ENCODE measurements at regions not wholly inside any gene's neighbourhood (a gene's known extent, or its start where the extent isn't known, plus 50 kb on each side); places are given as distances from the start of the nearest gene placed in this dataset.

DNA sequence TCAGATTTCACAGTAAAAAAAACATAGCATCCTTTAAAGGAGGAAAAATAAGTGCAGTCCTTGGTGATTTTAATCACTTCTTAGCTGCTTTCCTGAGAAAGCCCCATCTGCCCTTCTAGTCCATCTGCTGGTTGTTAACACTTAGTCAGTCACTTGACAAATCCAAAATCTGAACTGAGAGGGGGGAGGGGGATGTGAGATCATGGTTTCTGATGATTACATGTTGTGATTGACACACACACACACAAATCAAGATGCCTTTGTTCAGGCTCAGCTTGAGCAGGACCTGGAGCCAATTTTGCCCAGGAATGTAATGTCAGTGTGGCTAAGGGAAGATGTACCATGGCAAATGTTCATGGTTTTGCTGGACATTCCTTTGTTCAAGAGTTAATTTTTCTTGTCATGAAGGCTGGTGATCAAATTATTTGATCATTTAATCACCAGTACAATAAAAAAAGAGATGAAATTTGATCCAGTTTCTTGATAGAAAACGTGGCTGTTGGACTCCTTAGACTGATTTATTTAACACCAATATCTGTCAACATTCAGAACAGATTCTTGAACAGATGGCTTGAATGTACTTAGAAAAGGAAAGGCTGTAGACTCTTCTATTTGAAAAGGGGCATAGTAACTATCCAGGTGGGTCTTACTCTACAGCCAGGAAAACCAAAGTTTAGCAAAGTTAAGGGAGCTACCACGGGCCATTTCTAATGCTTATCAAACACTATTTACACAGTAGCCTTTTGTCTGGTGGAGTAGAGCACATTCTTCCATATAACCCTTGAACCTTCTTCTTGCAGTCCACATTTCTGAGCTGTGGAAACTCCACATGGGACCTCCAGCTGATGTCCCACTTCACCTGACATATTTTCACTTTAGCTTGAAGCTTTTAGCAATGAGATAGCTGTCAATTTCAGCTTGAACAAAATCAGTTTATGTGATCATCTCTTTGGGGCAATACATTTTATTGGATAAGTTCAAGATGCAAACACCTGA is 408.7 kb downstream of the PIK3C3 start:
- Histone ChIP-seq H3K36me3 (ENCODE audit: control insufficient read depth, insufficient read depth, low read length) (no peaks in the 10 kb centered on the region), H3K27ac (ENCODE audit: insufficient read depth, low read length) (no peak overlapping the region), H3K27me3 (ENCODE audit: control insufficient read depth, insufficient read depth, low read length) (no peaks in the 10 kb centered on the region), H3K9me3 (ENCODE audit: control insufficient read depth, insufficient read depth, low read depth, low read length) (no peaks in the 10 kb centered on the region), H3K79me2 (ENCODE audit: control insufficient read depth, insufficient read depth, low read length) (no peaks in the 10 kb centered on the region), H3K4me3 (replicated peaks in 1 of 4; ENCODE audit: control extremely low read depth in 1 of 4, insufficient read depth in 1 of 4, low read depth in 3 of 4, low read length in 4 of 4) (no peak overlapping the region), H3K4me2 (ENCODE audit: extremely low read depth, insufficient read depth, low read length) (no peak overlapping the region), H4K20me1 (ENCODE audit: control insufficient read depth, extremely low read depth, insufficient read depth, low read length) (no peaks in the 10 kb centered on the region), H3K9ac (ENCODE audit: insufficient read depth, low read length) (no peak overlapping the region), H2AFZ (ENCODE audit: low read length) (no peak overlapping the region), H3K4me1 (ENCODE audit: control insufficient read depth, extremely low read depth, insufficient read depth, low read length) (no peaks in the 10 kb centered on the region)
- no peak for DNase-seq (ENCODE audit: low read depth in 2 of 2)
- TF ChIP-seq, protein P1, sequence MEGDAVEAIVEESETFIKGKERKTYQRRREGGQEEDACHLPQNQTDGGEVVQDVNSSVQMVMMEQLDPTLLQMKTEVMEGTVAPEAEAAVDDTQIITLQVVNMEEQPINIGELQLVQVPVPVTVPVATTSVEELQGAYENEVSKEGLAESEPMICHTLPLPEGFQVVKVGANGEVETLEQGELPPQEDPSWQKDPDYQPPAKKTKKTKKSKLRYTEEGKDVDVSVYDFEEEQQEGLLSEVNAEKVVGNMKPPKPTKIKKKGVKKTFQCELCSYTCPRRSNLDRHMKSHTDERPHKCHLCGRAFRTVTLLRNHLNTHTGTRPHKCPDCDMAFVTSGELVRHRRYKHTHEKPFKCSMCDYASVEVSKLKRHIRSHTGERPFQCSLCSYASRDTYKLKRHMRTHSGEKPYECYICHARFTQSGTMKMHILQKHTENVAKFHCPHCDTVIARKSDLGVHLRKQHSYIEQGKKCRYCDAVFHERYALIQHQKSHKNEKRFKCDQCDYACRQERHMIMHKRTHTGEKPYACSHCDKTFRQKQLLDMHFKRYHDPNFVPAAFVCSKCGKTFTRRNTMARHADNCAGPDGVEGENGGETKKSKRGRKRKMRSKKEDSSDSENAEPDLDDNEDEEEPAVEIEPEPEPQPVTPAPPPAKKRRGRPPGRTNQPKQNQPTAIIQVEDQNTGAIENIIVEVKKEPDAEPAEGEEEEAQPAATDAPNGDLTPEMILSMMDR (conservative IDR thresholded peaks at IDR 0.05 in 1 of 2, IDR thresholded peaks at IDR 0.05 in 1 of 2; ENCODE audit: low read depth in 1 of 2, low read length in 2 of 2), result no peak
- TF ChIP-seq EZH2 (IDR thresholded peaks at IDR 0.05; ENCODE audit: low read length, missing control alignments), result no peak

DNA sequence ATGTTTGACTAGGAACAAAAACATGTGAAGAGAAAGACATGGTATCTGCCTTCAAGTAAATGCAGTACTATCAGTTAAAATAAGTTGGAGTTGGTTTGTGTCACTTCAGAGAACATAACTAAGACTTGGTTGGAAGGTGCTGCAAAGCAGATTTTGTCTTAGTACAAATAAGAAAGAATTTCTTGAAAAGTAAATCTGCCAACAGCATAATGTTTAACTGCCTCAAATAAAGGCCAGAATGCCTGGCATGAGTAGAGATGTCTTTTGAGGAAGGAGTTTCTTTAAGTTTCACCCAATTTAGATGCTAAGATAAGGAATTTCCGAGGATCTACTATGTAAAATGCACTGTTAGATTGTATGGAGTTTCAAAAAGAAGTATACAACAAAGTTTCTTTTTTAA is 409.7 kb downstream of the PIK3C3 start:
- no peak overlapping the region for H3K27ac ChIP-seq (ENCODE audit: insufficient read depth, low read length)
- no peaks in the 10 kb centered on the region for H3K4me1 ChIP-seq (ENCODE audit: control insufficient read depth, extremely low read depth, insufficient read depth, low read length)
- DNase-seq (ENCODE audit: low read depth in 2 of 2), result no peak
- H4K20me1 ChIP-seq (ENCODE audit: control insufficient read depth, extremely low read depth, insufficient read depth, low read length), result no peaks in the 10 kb centered on the region
- no peak overlapping the region for H3K9ac ChIP-seq (ENCODE audit: insufficient read depth, low read length)
- no peak overlapping the region for H3K4me2 ChIP-seq (ENCODE audit: extremely low read depth, insufficient read depth, low read length)
- no peaks in the 10 kb centered on the region for H3K36me3 ChIP-seq (ENCODE audit: control insufficient read depth, insufficient read depth, low read length)
- H3K9me3 ChIP-seq (ENCODE audit: control insufficient read depth, insufficient read depth, low read depth, low read length), result no peaks in the 10 kb centered on the region
- no peak for TF ChIP-seq EZH2 (IDR thresholded peaks at IDR 0.05; ENCODE audit: low read length, missing control alignments)
- TF ChIP-seq, protein P1 (conservative IDR thresholded peaks at IDR 0.05 in 1 of 2, IDR thresholded peaks at IDR 0.05 in 1 of 2; ENCODE audit: low read depth in 1 of 2, low read length in 2 of 2), result no peak
- no peaks in the 10 kb centered on the region for H3K79me2 ChIP-seq (ENCODE audit: control insufficient read depth, insufficient read depth, low read length)
- no peak overlapping the region for H3K4me3 ChIP-seq (replicated peaks in 1 of 4; ENCODE audit: control extremely low read depth in 1 of 4, insufficient read depth in 1 of 4, low read depth in 3 of 4, low read length in 4 of 4)
- H2AFZ ChIP-seq (ENCODE audit: low read length), result no peak overlapping the region
- H3K27me3 ChIP-seq (ENCODE audit: control insufficient read depth, insufficient read depth, low read length), result no peaks in the 10 kb centered on the region

DNA sequence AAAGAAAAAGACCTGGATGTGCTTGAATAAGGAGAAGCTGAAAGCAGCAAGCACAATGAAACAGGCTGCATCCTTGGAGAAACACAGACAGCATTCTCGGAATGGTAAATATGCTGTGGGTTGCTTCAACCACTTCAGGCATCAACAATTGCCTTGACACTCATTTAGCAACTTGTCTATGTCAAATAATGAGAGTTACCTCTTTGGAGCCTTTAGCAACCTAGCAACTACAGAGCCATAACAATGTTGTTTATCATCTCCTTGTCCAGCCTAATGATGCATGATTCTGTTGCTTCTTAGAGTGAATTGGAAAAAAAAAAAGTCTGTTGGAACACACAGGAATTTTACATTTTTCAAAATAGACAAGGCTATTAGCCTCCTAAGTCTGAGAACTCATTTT is 410.6 kb downstream of the PIK3C3 start:
- Histone ChIP-seq H3K27me3 (ENCODE audit: control insufficient read depth, insufficient read depth, low read length) (no peaks in the 10 kb centered on the region), H2AFZ (ENCODE audit: low read length) (no peak overlapping the region), H3K4me1 (ENCODE audit: control insufficient read depth, extremely low read depth, insufficient read depth, low read length) (no peaks in the 10 kb centered on the region), H3K4me3 (replicated peaks in 1 of 4; ENCODE audit: control extremely low read depth in 1 of 4, insufficient read depth in 1 of 4, low read depth in 3 of 4, low read length in 4 of 4) (no peak overlapping the region), H3K9me3 (ENCODE audit: control insufficient read depth, insufficient read depth, low read depth, low read length) (no peaks in the 10 kb centered on the region), H4K20me1 (ENCODE audit: control insufficient read depth, extremely low read depth, insufficient read depth, low read length) (no peaks in the 10 kb centered on the region), H3K4me2 (ENCODE audit: extremely low read depth, insufficient read depth, low read length) (no peak overlapping the region), H3K9ac (ENCODE audit: insufficient read depth, low read length) (no peak overlapping the region), H3K36me3 (ENCODE audit: control insufficient read depth, insufficient read depth, low read length) (no peaks in the 10 kb centered on the region), H3K27ac (ENCODE audit: insufficient read depth, low read length) (no peak overlapping the region), H3K79me2 (ENCODE audit: control insufficient read depth, insufficient read depth, low read length) (no peaks in the 10 kb centered on the region)
- DNase-seq (ENCODE audit: low read depth in 2 of 2), result peak in 1 of 2 donors; percentile 8
- TF ChIP-seq, protein P1 (conservative IDR thresholded peaks at IDR 0.05 in 1 of 2, IDR thresholded peaks at IDR 0.05 in 1 of 2; ENCODE audit: low read depth in 1 of 2, low read length in 2 of 2), result no peak
- TF ChIP-seq EZH2 (IDR thresholded peaks at IDR 0.05; ENCODE audit: low read length, missing control alignments), result no peak

Data from fibroblast of lung (primary cell).